Progenitor cell of endocrine pancreas (in vitro differentiated cells): ENCODE measurements at regions not wholly inside any gene's neighbourhood (a gene's known extent, or its start where the extent isn't known, plus 50 kb on each side); places are given as distances from the start of the nearest gene placed in this dataset.
"Not testable (repeated sequence)": the region's sequence is repeated elsewhere in the genome, so short reads cannot be mapped to it uniquely, and the experiment has no call there.

ENCODE experiments used
- DNase-seq: peaks from one replicate; pipeline ENCODE4 v3.0.0; 2021; ENCODE audit warnings: low spot score; ENCODE audit not compliant: unreplicated experiment
- H3K27ac Mint-ChIP-seq: 2 replicates; pipeline ENCODE4 v1.8.0; 2021; ENCODE audit warnings: mild to moderate bottlenecking, moderate library complexity, mixed read lengths
- H3K27me3 Mint-ChIP-seq: 2 replicates; pipeline ENCODE4 v1.8.0; 2021; ENCODE audit warnings: mixed read lengths
- H3K36me3 Mint-ChIP-seq: 2 replicates; pipeline ENCODE4 v1.8.0; 2022; ENCODE audit warnings: mixed read lengths; ENCODE audit not compliant: insufficient read depth
- H3K4me1 Mint-ChIP-seq: 2 replicates; pipeline ENCODE4 v1.8.0; 2021; ENCODE audit warnings: low read depth, mixed read lengths
- H3K4me3 Mint-ChIP-seq: 2 replicates; pipeline ENCODE4 v1.8.0; 2021; ENCODE audit warnings: low read depth, mild to moderate bottlenecking, moderate library complexity, mixed read lengths
- H3K9me3 Mint-ChIP-seq: 2 replicates; pipeline ENCODE4 v1.8.0; 2021; ENCODE audit warnings: low read depth, mixed read lengths
- CTCF ChIP-seq: fragments of 200-600 bp; sonication (generic); IDR thresholded peaks from one replicate; pipeline ENCODE4 v1.5.0; 2021; ENCODE audit warnings: antibody characterized with exemption, mild to moderate bottlenecking; ENCODE audit not compliant: unreplicated experiment

DNA sequence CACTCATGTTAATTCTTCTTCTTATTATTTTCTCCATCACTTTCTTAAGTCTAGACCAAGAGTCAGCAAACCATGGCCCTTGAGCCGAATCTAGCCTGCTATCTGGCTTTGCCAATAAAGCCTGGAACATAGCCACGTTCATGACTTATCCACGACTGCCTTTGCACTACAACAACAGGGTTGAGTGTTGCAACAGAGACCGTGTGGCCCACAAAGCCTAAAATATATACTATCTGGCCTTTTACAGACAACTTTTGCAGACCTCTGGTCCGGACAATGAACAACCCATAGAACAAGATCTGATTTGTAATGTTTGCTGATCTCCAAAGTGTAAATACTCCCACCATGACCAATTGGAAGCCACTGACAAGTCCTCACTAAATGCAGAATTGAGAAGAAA, 140.5 kb upstream of the CDYL start:
- Mint-ChIP-seq H3K4me3 (no peak overlapping the region), H3K27me3 (no peaks in the 10 kb centered on the region), H3K9me3 (peaks cover 4% of the 10 kb centered on the region)

GRCh38 chr6:4632421-4632820, 143.8 kb upstream of the CDYL start:
- no peak overlapping the region for H3K4me3 Mint-ChIP-seq
- no peaks in the 10 kb centered on the region for H3K36me3 Mint-ChIP-seq
- peaks cover 19% of the 10 kb centered on the region for H3K9me3 Mint-ChIP-seq
- no peak for TF ChIP-seq CTCF
- H3K27ac Mint-ChIP-seq = no peak overlapping the region
- peaks cover 4% of the 10 kb centered on the region for H3K4me1 Mint-ChIP-seq
- H3K27me3 Mint-ChIP-seq = no peaks in the 10 kb centered on the region
- DNase-seq = no peak

More for the DNA sequence above, 140.5 kb upstream of the CDYL start:
- Mint-ChIP-seq H3K4me1 (peaks cover 7% of the 10 kb centered on the region), H3K36me3 (no peaks in the 10 kb centered on the region), H3K27ac (no peak overlapping the region)
- DNase-seq = no peak
- no peak for TF ChIP-seq CTCF

DNA sequence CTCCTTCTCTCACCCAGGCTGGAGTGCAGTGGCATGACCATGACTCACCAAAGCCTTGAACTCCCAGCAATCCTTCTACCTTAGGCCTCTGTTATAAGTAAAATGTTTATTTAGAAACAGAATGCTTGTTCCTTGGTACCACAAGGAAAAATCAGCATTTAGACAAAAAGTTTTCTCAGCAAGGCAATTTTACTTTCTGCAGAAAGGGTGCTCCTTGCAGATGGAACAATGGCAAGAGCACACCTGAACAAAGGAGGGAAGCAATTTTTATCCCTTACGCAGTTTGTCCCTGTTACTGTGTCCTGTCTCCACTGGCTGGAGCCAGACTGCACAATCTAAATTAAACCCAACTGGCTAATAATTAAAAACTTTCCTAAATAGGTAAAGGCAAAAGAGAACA, 146.4 kb upstream of the CDYL start:
- H3K4me1 Mint-ChIP-seq, DNase-seq, H3K27ac Mint-ChIP-seq, H3K27me3 Mint-ChIP-seq, H3K4me3 Mint-ChIP-seq, H3K36me3 Mint-ChIP-seq: not testable (repeated sequence)
- H3K9me3 Mint-ChIP-seq = peaks cover 23% of the 10 kb centered on the region

DNA sequence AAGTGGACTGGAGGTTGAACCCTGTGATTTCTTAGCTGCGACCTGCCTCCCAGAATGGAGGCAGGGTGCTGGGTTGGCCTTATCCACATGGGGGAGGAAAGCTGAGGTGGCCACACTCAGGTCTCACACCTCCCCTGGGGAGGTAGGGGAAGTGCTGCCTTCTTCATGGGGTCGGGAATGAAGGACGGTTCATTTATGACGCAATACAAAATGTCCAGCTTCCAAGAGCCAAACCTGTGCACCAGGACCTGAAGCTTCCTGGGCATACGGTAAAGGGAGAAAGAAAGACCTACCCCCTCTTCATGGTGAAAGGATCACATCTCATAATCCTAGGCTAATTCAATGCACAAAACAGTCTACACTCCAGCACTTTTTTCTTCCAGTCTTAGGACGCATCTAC, 150.6 kb upstream of the CDYL start:
- DNase-seq = no peak
- Mint-ChIP-seq H3K27me3 (peaks cover 3% of the 10 kb centered on the region), H3K36me3 (no peaks in the 10 kb centered on the region), H3K9me3 (peaks cover 17% of the 10 kb centered on the region), H3K4me1 (no peaks in the 10 kb centered on the region), H3K27ac (no peak overlapping the region), H3K4me3 (no peak overlapping the region)
- no peak for TF ChIP-seq CTCF

DNA sequence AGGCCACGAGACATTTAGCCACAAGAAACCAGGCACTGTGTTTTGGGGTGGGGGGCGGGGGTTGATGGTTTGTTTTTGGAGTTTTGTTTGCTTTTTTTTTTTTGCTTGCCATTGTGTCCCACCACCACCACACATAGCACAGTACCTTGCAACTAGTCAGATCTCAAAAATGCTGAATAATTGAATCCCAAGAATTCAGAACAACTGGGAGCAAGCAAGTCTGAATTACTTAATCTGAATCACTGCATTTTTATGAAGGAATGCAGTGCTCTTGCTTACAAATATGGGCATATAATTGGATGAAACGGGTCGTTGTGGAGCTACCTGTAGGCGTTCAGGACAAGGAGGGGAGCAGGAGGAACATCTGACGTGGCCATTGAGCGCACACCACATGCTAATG, 151.5 kb upstream of the CDYL start:
- no peaks in the 10 kb centered on the region for H3K4me1 Mint-ChIP-seq
- H3K9me3 Mint-ChIP-seq = peaks cover 12% of the 10 kb centered on the region
- H3K27ac Mint-ChIP-seq = no peak overlapping the region
- no peaks in the 10 kb centered on the region for H3K36me3 Mint-ChIP-seq
- H3K27me3 Mint-ChIP-seq = peaks cover 3% of the 10 kb centered on the region
- DNase-seq = no peak
- no peak overlapping the region for H3K4me3 Mint-ChIP-seq
- no peak for TF ChIP-seq CTCF

DNA sequence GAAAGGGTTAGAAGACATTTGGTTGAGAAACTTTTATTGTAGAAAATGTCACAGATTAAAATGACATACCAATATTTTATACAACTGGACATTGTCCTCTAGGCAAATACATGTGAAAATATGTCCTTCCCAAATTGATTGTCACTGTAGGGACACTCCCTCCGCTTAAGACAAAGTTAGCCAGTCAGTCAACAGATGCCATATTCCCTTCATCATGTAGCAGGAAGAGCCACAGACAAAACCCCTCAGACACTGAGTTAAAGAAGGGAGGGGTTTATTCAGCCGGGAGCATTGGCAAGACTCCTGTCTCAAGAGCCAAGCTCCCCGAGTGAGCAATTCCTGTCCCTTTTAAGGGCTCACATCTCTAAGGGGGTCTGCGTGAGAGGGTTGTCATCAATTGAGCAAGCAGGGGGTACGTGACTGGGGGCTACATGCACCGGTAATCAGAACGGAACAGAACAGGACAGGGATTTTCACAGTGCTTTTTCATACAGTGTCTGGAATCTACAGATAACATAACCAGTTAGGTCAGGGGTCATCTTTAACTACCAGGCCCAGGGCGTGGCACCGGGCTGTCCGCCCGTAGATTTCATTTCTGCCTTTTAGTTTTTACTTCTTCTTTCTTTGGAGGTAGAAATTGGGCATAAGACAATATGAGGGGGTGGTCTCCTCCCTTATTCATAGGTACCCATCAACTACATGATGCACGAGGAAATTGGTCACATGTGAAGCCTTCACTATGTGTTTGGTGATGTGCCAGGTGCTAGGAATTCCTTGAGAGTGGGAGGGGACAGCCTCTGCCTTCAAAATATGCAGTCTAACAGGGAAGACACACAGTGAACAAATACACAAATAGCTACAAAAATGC, 155.7 kb upstream of the CDYL start:
- no peak overlapping the region for H3K27ac Mint-ChIP-seq
- peaks cover 3% of the 10 kb centered on the region for H3K27me3 Mint-ChIP-seq
- H3K4me3 Mint-ChIP-seq = no peak overlapping the region
- no peak for TF ChIP-seq CTCF
- no peak for DNase-seq
- no peaks in the 10 kb centered on the region for H3K36me3 Mint-ChIP-seq
- no peaks in the 10 kb centered on the region for H3K9me3 Mint-ChIP-seq
- no peaks in the 10 kb centered on the region for H3K4me1 Mint-ChIP-seq
